Psoas muscle (tissue), 7 donors: ENCODE measurements at regions not wholly inside any gene's neighbourhood (a gene's known extent, or its start where the extent isn't known, plus 50 kb on each side); places are given as distances from the start of the nearest gene placed in this dataset.

Experiments used
- ATAC-seq, 4 donors: fragments of 200-7000 bp; cut with Tn5 transposase; one replicate each; pipeline ENCODE4 v1.9.1; 2020; ENCODE audit warnings: moderate library complexity in 3 of 4, mild to moderate bottlenecking in 2 of 4
- DNase-seq, 2 donors: peaks; one replicate each; pipeline ENCODE4 v3.0.0-alpha.2; 2020
- H3K27ac ChIP-seq: fragments of 200-600 bp; one replicate; pipeline ENCODE4 v1.8.0; 2022
- H3K27me3 ChIP-seq, 3 donors: fragments of 200-600 bp in 1 of 3; one replicate each; pipeline versions ENCODE4 v1.6.1 to v1.8.0; 2013 to 2022; ENCODE audit warnings: low read length in 2 of 3, mild to moderate bottlenecking in 2 of 3, moderate library complexity in 1 of 3; ENCODE audit not compliant: insufficient read depth in 3 of 3
- H3K36me3 ChIP-seq, 2 donors: fragments of 200-600 bp in 1 of 2; one replicate each; pipeline versions ENCODE4 v1.6.1 to v1.8.0; 2013 to 2022; ENCODE audit warnings: low read depth in 1 of 2, mild to moderate bottlenecking in 1 of 2, moderate library complexity in 1 of 2; ENCODE audit not compliant: insufficient read depth in 1 of 2
- H3K4me1 ChIP-seq: fragments of 200-600 bp; one replicate; pipeline ENCODE4 v1.8.0; 2022
- H3K4me3 ChIP-seq: fragments of 200-600 bp; one replicate; pipeline ENCODE4 v1.8.0; 2022; ENCODE audit warnings: mild to moderate bottlenecking
- H3K9me3 ChIP-seq: fragments of 200-600 bp; one replicate; pipeline ENCODE4 v1.8.0; 2022
- WGBS, 3 donors: extraction: QIAGEN DNeasy Blood & Tissue Kit; methylation state at CpG; one replicate each; pipeline versions ENCODE4 v1.1.6 to v1.1.7; 2013; 5-methylcytosine and 5-hydroxymethylcytosine counted together
- intact Hi-C, 2 donors: fragments of 100-400 bp; cut with DNase I; formaldehyde crosslinking; loops; one replicate each; pipeline versions ENCODE4 v1.11.0 to v1.14.2; 2022
- TF ChIP-seq, protein P1 (sequence below): fragments of 200-600 bp; IDR thresholded peaks from one replicate; pipeline ENCODE4 v1.8.0; 2022; ENCODE audit warnings: antibody characterized with exemption
- donor health status: healthy with polysubstance abuse.
- donor health status: DM: no; HTN: no; CAD: no; lungs with moderate emphysema.
- donor health status: Bipolar disorder and iron deficiency.
- donor health status: healthy.
- donor health status: DM: yes; HTN: yes; CAD: no.
- donor health status: DM: no; HTN: no; CAD: no.
- donor health status: DM: yes; HTN: yes; CAD: no.

DNA sequence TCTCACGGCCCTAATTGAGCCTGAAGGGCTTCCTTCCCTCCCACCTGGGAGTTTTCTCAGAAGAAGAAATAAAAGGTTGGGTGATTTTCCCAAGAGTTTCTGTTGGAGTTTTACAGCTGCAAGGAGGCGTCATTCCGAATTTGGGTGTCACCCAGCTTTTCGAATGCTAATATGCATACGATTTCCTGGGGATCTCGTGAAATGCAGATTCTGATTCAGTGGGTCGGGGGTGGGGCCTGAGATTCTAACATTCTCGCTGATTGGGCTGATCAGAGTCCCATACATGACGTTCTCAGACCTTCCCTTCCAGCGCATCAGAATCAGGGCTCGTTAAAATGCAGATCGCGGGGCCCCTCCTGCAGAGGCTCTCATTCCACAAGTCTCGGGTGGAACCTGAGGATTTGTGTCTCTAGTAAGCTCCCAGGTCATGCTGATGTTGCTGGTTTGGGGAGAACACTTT is 125.8 kb upstream of the STX18 start:
- Histone ChIP-seq H3K4me3 (no peak overlapping the region), H3K9me3 (no peaks in the 10 kb centered on the region)
- intact Hi-C loops, result no loop called here

DNA sequence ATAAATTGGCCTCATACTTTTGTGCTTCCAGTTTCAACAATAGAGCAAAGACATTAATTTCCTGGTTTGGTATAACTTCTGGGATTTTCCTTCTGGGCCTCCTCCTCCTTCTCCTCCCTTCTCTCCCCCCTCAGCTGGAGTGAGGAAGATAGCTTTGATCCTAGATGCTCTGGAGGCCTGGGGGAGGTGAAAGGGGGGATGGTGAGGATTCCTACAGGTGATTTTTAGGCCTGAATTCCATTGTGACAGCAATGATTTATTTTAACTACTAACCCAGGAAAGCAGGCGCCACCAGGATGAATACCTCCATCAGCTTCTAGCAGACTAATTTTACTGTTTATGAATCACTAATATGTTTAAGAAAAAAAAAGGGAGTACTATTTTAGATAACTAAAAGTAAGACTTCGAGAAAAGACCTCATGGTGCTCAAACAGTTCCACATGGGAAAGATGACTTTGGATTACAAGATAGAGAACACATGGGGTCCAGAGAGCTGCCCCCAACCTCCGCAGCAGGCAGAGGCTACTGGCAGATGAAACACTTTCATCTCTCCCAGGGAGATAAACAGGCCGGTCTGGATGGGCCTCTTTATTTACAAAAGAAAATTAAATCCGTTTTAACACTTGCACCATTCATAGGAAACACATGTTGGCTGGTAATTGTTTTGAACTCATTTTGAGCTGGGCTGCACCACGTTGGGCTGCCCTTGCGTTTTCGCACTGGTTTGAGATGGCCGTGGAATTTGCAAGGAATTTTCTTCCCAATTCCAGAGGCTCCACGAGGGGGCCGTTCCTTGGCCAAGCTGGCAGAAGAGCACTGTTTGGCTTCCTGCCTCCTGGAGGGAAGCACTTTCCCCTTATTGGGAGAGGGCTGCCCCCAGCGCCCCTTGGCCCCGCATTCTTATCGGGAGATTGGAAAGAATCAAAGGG is 125.1 kb upstream of the STX18 start:
- 37 to 41% (median 40%) methylated on average over 14 of the region's 14 CpGs for WGBS, 3 donors
- TF ChIP-seq, protein P1, sequence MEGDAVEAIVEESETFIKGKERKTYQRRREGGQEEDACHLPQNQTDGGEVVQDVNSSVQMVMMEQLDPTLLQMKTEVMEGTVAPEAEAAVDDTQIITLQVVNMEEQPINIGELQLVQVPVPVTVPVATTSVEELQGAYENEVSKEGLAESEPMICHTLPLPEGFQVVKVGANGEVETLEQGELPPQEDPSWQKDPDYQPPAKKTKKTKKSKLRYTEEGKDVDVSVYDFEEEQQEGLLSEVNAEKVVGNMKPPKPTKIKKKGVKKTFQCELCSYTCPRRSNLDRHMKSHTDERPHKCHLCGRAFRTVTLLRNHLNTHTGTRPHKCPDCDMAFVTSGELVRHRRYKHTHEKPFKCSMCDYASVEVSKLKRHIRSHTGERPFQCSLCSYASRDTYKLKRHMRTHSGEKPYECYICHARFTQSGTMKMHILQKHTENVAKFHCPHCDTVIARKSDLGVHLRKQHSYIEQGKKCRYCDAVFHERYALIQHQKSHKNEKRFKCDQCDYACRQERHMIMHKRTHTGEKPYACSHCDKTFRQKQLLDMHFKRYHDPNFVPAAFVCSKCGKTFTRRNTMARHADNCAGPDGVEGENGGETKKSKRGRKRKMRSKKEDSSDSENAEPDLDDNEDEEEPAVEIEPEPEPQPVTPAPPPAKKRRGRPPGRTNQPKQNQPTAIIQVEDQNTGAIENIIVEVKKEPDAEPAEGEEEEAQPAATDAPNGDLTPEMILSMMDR, result no peak
- ATAC-seq (no peak), DNase-seq (no peak)
- no peaks in the 10 kb centered on the region for H3K36me3 ChIP-seq
- H3K27ac ChIP-seq, result no peak overlapping the region
- intact Hi-C loops, result no loop called here
- no peaks in the 10 kb centered on the region for H3K4me1 ChIP-seq
- no peak overlapping the region for H3K4me3 ChIP-seq
- H3K27me3 ChIP-seq, result no peaks in the 10 kb centered on the region
- no peaks in the 10 kb centered on the region for H3K9me3 ChIP-seq

More for the DNA sequence above, 125.8 kb upstream of the STX18 start:
- DNase-seq (no peak), ATAC-seq (no peak)
- H3K4me1 ChIP-seq, result no peaks in the 10 kb centered on the region
- TF ChIP-seq, protein P1, result no peak
- 30 to 36% (median 35%) methylated on average over 14 of the region's 14 CpGs for WGBS, 3 donors
- no peak overlapping the region for H3K27ac ChIP-seq
- no peaks in the 10 kb centered on the region for H3K27me3 ChIP-seq
- no peaks in the 10 kb centered on the region for H3K36me3 ChIP-seq

DNA sequence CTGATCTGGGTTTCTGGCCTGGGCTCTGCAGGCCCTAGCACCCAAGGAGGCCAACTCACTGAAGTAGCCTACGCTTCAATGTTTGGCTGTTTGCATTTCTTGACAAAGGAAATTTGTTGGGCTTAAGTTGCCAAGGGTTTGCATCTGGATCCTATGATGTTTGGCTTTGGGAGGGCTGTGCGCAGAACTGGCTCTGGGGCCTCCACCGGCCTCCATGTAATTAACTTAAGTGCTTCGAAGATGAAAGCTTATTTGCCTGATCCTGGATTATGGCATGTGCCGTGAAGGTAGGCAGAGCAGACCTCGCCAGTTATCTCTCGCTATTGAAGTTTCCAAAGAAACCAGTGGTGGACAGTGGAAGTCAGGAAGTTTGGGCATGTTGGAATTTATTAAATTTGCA is 124.3 kb upstream of the STX18 start:
- TF ChIP-seq, protein P1, result no peak
- Histone ChIP-seq H3K4me3 (no peak overlapping the region), H3K36me3 (no peaks in the 10 kb centered on the region), H3K9me3 (no peaks in the 10 kb centered on the region), H3K4me1 (no peaks in the 10 kb centered on the region), H3K27ac (no peak overlapping the region), H3K27me3 (no peaks in the 10 kb centered on the region)
- WGBS, 3 donors, result 87 to 93% (median 90%) methylated on average over 7 of the region's 7 CpGs
- ATAC-seq (no peak), DNase-seq (no peak)
- intact Hi-C loops, result no loop called here

DNA sequence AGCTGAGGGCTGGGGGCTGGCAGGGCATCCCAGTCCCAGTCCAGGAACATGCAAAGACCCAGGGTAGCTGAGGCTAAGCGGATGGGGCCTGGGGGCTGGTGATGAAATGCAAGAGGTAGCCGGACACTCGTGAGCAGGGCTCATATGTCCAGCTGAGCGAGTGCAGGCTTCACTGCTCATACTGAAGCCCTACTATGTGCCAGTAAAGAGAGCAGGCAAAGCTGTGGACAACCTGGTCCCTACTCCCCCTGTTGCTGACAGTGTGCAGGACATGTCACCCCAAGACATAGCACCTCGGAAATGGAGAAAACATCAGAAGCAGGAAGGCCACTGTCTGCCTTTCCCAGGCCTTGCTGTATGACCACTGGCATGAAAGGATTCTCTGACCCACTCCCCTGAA is 122.4 kb upstream of the STX18 start:
- TF ChIP-seq, protein P1, result no peak
- Histone ChIP-seq H3K4me3 (no peak overlapping the region), H3K4me1 (no peaks in the 10 kb centered on the region), H3K27ac (no peak overlapping the region), H3K27me3 (no peaks in the 10 kb centered on the region), H3K36me3 (no peaks in the 10 kb centered on the region), H3K9me3 (no peaks in the 10 kb centered on the region)
- 92 to 95% (median 93%) methylated on average over 5 of the region's 5 CpGs for WGBS, 3 donors
- no peak for DNase-seq
- ATAC-seq, result no peak
- intact Hi-C loops, result no loop called here
